ENCODE measurements at regions not wholly inside any gene's neighbourhood (a gene's known extent, or its start where the extent isn't known, plus 50 kb on each side); places are given as distances from the start of the nearest gene placed in this dataset.
"Not testable (repeated sequence)": the region's sequence is repeated elsewhere in the genome, so short reads cannot be mapped to it uniquely, and the experiment has no call there.

DNA sequence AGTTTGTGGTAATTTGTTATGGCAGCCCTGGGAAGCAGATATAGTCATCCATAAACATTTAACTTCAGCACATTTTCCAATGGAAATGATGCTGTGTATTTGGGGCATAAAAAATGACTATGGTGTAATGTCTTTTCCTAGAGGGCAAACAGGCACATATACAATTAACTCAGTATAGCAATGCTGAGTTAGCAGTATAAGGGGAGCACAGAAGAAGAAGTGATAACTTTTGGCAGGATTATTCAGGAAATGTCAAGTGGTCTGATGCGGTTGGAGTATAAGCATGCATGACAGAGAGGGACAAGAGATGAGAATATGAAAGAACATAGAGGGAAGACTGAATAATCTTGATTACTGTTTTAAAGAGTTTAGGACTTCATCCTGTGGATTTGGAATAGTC is 55.3 kb upstream of the PRKD1 start:
- peaks cover 0 to 1% of the 10 kb centered on the region in 2 experiments; a peak in 2 of 5 replicates for H3K9me3 Mint-ChIP-seq
- no peak overlapping the region for H3K4me3 Mint-ChIP-seq
- Histone ChIP-seq H4K91ac (ENCODE audit: insufficient read length, low read depth, low read length) (no peak overlapping the region), H3K9ac (ENCODE audit: extremely low read depth, insufficient read length, low read length) (no peak overlapping the region), H3T11ph (ENCODE audit: low read length) (no peak overlapping the region), H3K4me2 (ENCODE audit: insufficient read depth, insufficient read length, low read length) (no peak overlapping the region), H3K79me1 (ENCODE audit: insufficient read depth, low read depth, low read length, poor library complexity, severe bottlenecking) (no peaks in the 10 kb centered on the region), H2AFZ (ENCODE audit: low read length) (no peak overlapping the region), H2BK12ac (ENCODE audit: insufficient read length, low read depth, low read length) (no peak overlapping the region), H2BK15ac (ENCODE audit: low read depth, low read length) (no peak overlapping the region), H3K56ac (ENCODE audit: insufficient read length, low read depth, low read length) (no peak overlapping the region), H2AK5ac (ENCODE audit: insufficient read length, low read length) (no peak overlapping the region), H2BK5ac (ENCODE audit: insufficient read length, low read length) (no peak overlapping the region), H3K14ac (ENCODE audit: insufficient read depth, low read length) (no peak overlapping the region), H4K8ac (replicated peaks; ENCODE audit: insufficient read length, low read depth, low read length) (no peak overlapping the region), H2BK120ac (ENCODE audit: low read depth, low read length, poor library complexity, severe bottlenecking) (no peak overlapping the region), H3K4me1 (ENCODE audit: insufficient read depth, low read length) (no peaks in the 10 kb centered on the region), H3K23me2 (ENCODE audit: insufficient read length, low read depth, low read length, poor library complexity, severe bottlenecking) (no peaks in the 10 kb centered on the region), H3K27ac (ENCODE audit: insufficient read length, low read depth, low read length) (no peak overlapping the region), H3K79me2 (ENCODE audit: insufficient read depth, low read length) (no peaks in the 10 kb centered on the region), H3K4ac (ENCODE audit: low read depth, low read length) (no peak overlapping the region), H3K27me3 (ENCODE audit: insufficient read depth, low read length) (no peaks in the 10 kb centered on the region), H3K23ac (ENCODE audit: insufficient read length, low read depth, low read length) (no peak overlapping the region), H4K5ac (ENCODE audit: insufficient read length, low read depth, low read length) (no peak overlapping the region), H3K9me3 (ENCODE audit: control insufficient read depth, low read depth, low read length) (no peaks in the 10 kb centered on the region), H3K18ac (ENCODE audit: insufficient read length, low read depth, low read length) (no peak overlapping the region), H2BK20ac (ENCODE audit: low read depth, low read length, poor library complexity, severe bottlenecking) (no peak overlapping the region), H4K20me1 (ENCODE audit: control insufficient read depth, insufficient read depth, insufficient read length) (no peaks in the 10 kb centered on the region)
- H3K27ac Mint-ChIP-seq: no peak overlapping the region
- TF ChIP-seq, protein P1, sequence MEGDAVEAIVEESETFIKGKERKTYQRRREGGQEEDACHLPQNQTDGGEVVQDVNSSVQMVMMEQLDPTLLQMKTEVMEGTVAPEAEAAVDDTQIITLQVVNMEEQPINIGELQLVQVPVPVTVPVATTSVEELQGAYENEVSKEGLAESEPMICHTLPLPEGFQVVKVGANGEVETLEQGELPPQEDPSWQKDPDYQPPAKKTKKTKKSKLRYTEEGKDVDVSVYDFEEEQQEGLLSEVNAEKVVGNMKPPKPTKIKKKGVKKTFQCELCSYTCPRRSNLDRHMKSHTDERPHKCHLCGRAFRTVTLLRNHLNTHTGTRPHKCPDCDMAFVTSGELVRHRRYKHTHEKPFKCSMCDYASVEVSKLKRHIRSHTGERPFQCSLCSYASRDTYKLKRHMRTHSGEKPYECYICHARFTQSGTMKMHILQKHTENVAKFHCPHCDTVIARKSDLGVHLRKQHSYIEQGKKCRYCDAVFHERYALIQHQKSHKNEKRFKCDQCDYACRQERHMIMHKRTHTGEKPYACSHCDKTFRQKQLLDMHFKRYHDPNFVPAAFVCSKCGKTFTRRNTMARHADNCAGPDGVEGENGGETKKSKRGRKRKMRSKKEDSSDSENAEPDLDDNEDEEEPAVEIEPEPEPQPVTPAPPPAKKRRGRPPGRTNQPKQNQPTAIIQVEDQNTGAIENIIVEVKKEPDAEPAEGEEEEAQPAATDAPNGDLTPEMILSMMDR (conservative IDR thresholded peaks at IDR 0.05): no peak
- DNase-seq: no peak
- 0 out of 4 replicates have a peak, but pooled peaks cover 0 to 3% of the 10 kb centered on the region in 2 experiments for H3K4me1 Mint-ChIP-seq
- no peaks in the 10 kb centered on the region for H3K36me3 Mint-ChIP-seq (ENCODE audit: insufficient read depth in 1 of 3, low read depth in 3 of 3)
- peaks cover 3% of the 10 kb centered on the region for H3K27me3 Mint-ChIP-seq (ENCODE audit: low read depth)
- no CpG with 5 or more reads among the region's 1 CpG for WGBS (ENCODE audit: extremely low coverage, insufficient read length, low lambda C conversion rate)

DNA sequence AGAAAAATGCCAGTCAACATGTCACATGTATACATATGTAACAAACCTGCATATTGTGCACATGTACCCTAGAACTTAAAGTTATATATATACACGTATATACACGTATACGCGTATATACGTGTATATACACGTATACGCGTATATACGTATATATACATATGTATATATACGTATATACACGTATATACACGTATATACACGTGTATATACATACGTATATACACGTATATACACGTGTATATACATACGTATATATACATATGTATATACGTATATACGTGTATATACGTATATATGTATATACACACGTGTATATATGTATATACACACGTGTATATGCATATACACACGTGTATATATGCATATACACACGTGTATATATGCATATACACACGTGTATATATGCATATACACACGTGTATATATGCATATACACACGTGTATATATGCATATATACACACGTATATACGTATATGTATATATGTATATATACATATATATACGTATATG is 62.8 kb upstream of the PRKD1 start:
- not testable (repeated sequence) for H3K14ac ChIP-seq (ENCODE audit: insufficient read depth, low read length); H4K91ac ChIP-seq (ENCODE audit: insufficient read length, low read depth, low read length); H3K4me2 ChIP-seq (ENCODE audit: insufficient read depth, insufficient read length, low read length); H3K79me1 ChIP-seq (ENCODE audit: insufficient read depth, low read depth, low read length, poor library complexity, severe bottlenecking); H3K79me2 ChIP-seq (ENCODE audit: insufficient read depth, low read length); H3K27ac ChIP-seq (ENCODE audit: insufficient read length, low read depth, low read length); H3K23me2 ChIP-seq (ENCODE audit: insufficient read length, low read depth, low read length, poor library complexity, severe bottlenecking); H3K9me3 ChIP-seq (ENCODE audit: control insufficient read depth, low read depth, low read length); H3K56ac ChIP-seq (ENCODE audit: insufficient read length, low read depth, low read length); H2BK120ac ChIP-seq (ENCODE audit: low read depth, low read length, poor library complexity, severe bottlenecking); H2BK5ac ChIP-seq (ENCODE audit: insufficient read length, low read length); H3K27ac Mint-ChIP-seq; H3K27me3 ChIP-seq (ENCODE audit: insufficient read depth, low read length); H2AFZ ChIP-seq (ENCODE audit: low read length); H3T11ph ChIP-seq (ENCODE audit: low read length); H3K36me3 Mint-ChIP-seq (ENCODE audit: insufficient read depth in 1 of 3, low read depth in 3 of 3); H2BK12ac ChIP-seq (ENCODE audit: insufficient read length, low read depth, low read length); H4K20me1 ChIP-seq (ENCODE audit: control insufficient read depth, insufficient read depth, insufficient read length); H3K9me3 Mint-ChIP-seq; H3K4me1 Mint-ChIP-seq; H2AK5ac ChIP-seq (ENCODE audit: insufficient read length, low read length); H3K18ac ChIP-seq (ENCODE audit: insufficient read length, low read depth, low read length); H4K5ac ChIP-seq (ENCODE audit: insufficient read length, low read depth, low read length); H2BK20ac ChIP-seq (ENCODE audit: low read depth, low read length, poor library complexity, severe bottlenecking); H3K4me3 Mint-ChIP-seq; H3K4ac ChIP-seq (ENCODE audit: low read depth, low read length); H3K23ac ChIP-seq (ENCODE audit: insufficient read length, low read depth, low read length); H3K27me3 Mint-ChIP-seq (ENCODE audit: low read depth); H3K9ac ChIP-seq (ENCODE audit: extremely low read depth, insufficient read length, low read length); H3K4me1 ChIP-seq (ENCODE audit: insufficient read depth, low read length); DNase-seq; H4K8ac ChIP-seq (replicated peaks; ENCODE audit: insufficient read length, low read depth, low read length); H2BK15ac ChIP-seq (ENCODE audit: low read depth, low read length)
- no CpG with 5 or more reads among the region's 30 CpGs for WGBS (ENCODE audit: extremely low coverage, insufficient read length, low lambda C conversion rate)

Data from H9 (cell line).